K562 (cell line): ENCODE measurements at regions not wholly inside any gene's neighbourhood (a gene's known extent, or its start where the extent isn't known, plus 50 kb on each side); places are given as distances from the start of the nearest gene placed in this dataset.

ENCODE experiments used
- HDAC1 ChIP-seq, 2 experiments: fragments of 450-650 bp; IDR thresholded peaks; 2 replicates each; pipeline ENCODE4 v1.6.1; 2016 to 2017; ENCODE audit warnings: inconsistent platforms in 1 of 2, mild to moderate bottlenecking in 1 of 2, moderate library complexity in 1 of 2
- PKNOX1 ChIP-seq: fragments of 450-650 bp; IDR thresholded peaks from 2 replicates; pipeline ENCODE4 v1.6.1; 2016
- POLR2A ChIP-seq: fragments of 450-650 bp; conservative IDR thresholded peaks from 2 replicates; pipeline ENCODE4 v1.6.1; 2016
- SMAD2 ChIP-seq: fragments of 150-350 bp; IDR thresholded peaks from 2 replicates; pipeline ENCODE4 v1.6.1; 2014; ENCODE audit warnings: low read depth, mild to moderate bottlenecking, low read length
- SRSF7 ChIP-seq: fragments of 200-400 bp; formaldehyde crosslinking; optimal IDR thresholded peaks from 2 replicates; pipeline ENCODE3; 2017; ENCODE audit warnings: mild to moderate bottlenecking, low read depth, low read length
- ZBTB7A ChIP-seq: IDR thresholded peaks from 2 replicates; pipeline ENCODE4 v1.6.1; 2011; ENCODE audit warnings: low read depth, mild to moderate bottlenecking, low read length, moderate library complexity, borderline replicate concordance; ENCODE audit not compliant: control insufficient read depth
- ZNF347 ChIP-seq: fragments of 450-650 bp; formaldehyde crosslinking; IDR thresholded peaks from 2 replicates; pipeline ENCODE4 v1.4.0; 2020; ENCODE audit warnings: low read depth, mild to moderate bottlenecking, moderate library complexity
- TF ChIP-seq, protein P1 (sequence below), 2 experiments: IDR thresholded peaks in 1 of 2; conservative IDR thresholded peaks in 1 of 2; 2 replicates each; pipeline ENCODE4 v1.6.1; 2016; ENCODE audit warnings: low read depth in 2 of 2, mild to moderate bottlenecking in 1 of 2, missing compliant biosample characterization in 1 of 2, missing genetic modification characterization in 1 of 2, moderate library complexity in 1 of 2
- TF ChIP-seq, protein P2 (sequence below): fragments of 450-650 bp; formaldehyde crosslinking; IDR thresholded peaks from 2 replicates; pipeline ENCODE4 v1.4.0; 2020; ENCODE audit warnings: mild to moderate bottlenecking, moderate library complexity

DNA sequence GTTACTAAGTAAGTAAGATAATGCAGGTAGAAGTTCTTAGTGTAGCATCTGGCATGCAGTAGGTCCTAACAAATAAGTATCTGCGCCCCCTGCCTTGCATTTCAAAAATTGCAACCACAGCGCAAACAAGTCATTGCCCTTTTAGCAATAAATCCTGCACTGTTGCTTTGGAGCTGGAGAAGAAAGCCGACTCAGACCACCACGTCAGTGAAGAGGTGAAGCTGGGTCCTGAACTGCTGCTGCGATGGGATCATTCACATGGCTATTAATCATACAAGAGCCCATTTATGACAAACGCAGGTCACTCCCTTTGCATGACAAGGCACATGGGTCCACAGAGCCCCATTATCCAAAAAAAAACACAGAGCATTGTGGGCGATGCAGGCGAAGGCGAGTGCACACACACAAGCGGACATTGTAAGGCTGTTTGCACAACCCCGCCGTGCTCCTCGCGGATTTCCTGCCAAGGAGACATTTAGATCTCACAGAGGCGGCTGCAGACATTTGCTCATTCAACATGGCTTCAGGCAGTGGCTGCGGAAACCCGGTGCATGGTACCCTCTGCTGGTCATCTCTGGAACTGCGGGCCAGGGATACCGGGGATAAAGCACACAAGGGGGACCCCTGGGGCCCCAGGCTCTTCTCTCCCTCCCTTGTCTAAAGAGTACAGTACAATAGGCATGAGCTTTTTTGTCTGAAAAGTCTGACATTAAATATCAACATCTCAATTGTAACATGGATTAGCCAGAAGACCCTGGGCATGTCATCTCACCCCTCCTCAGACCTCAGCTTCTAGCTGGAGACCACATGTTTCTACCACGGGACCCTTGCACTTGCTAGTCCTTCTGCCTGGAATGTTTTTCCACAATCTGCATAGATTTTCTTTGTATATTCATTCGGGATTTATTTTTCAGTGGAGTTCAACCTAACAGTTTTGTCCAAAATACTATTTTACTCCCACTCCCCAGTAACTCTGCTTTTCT, 56.7 kb downstream of the CYRIA start (continued):
- TF ChIP-seq, protein P1, sequence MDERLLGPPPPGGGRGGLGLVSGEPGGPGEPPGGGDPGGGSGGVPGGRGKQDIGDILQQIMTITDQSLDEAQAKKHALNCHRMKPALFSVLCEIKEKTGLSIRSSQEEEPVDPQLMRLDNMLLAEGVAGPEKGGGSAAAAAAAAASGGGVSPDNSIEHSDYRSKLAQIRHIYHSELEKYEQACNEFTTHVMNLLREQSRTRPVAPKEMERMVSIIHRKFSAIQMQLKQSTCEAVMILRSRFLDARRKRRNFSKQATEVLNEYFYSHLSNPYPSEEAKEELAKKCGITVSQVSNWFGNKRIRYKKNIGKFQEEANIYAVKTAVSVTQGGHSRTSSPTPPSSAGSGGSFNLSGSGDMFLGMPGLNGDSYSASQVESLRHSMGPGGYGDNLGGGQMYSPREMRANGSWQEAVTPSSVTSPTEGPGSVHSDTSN (CRISPR knock-in tag; IDR thresholded peaks at IDR 0.05; ENCODE audit: low read depth): no peak
- TF ChIP-seq, protein P1 (tag; conservative IDR thresholded peaks at IDR 0.05; ENCODE audit: low read depth): peak; percentile 83
- TF ChIP-seq ZBTB7A (peak; percentile 40; the same call in 1 of the 2 replicates), SMAD2 (no peak), PKNOX1 (peak; percentile 58; the same call in 1 of the 2 replicates), ZNF347 (no peak), POLR2A (no peak), HDAC1 (IDR thresholded peaks at IDR 0.05) (no peak), SRSF7 (no peak)
- TF ChIP-seq, protein P2, sequence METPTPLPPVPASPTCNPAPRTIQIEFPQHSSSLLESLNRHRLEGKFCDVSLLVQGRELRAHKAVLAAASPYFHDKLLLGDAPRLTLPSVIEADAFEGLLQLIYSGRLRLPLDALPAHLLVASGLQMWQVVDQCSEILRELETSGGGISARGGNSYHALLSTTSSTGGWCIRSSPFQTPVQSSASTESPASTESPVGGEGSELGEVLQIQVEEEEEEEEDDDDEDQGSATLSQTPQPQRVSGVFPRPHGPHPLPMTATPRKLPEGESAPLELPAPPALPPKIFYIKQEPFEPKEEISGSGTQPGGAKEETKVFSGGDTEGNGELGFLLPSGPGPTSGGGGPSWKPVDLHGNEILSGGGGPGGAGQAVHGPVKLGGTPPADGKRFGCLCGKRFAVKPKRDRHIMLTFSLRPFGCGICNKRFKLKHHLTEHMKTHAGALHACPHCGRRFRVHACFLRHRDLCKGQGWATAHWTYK (CRISPR knock-in tag): 0 out of 2 replicates have a peak, but pooled peaks have one; percentile 60
